ENCODE measurements at regions not wholly inside any gene's neighbourhood (a gene's known extent, or its start where the extent isn't known, plus 50 kb on each side); places are given as distances from the start of the nearest gene placed in this dataset.

DNA sequence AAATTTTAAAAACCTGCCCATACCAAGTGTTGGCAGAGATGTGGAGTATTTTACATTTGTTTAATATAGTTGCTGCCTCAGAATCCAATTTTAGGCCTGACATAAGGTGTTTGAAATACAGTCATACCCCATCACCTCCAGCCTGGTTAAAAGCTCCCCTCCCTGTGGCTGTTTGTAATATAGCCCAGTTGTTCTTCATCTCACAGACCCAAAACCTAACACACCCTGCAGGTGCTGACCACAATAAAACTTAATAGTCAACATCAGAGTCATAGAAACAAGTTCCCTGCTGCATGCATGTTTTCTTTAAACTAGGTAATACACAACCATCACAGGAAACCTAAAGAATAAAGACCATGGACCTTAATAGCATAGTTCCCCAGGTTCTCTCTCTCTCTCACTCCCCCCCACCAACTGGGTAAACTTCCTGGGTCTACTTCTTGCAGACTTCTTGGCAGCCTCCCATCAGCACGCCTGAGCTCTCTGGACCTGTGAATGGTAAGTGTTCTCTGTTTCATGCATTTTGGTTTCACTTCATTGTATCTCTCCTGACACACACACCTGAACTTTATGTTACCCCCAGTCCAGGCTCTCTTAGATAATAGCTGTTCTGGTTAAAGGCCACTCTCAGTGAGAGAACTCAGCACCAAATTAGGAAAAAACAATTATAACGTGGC, 1369.9 kb downstream of the EFNB2 start:
- Histone ChIP-seq H3K27ac (no peak overlapping the region), H3K36me3 (ENCODE audit: insufficient read depth) (no peaks in the 10 kb centered on the region), H4K20me1 (ENCODE audit: insufficient read depth) (no peaks in the 10 kb centered on the region), H3K4me3 (IDR thresholded peaks at IDR 0.05; ENCODE audit: insufficient read depth, low read depth, low read length) (no peak overlapping the region), H3K27me3 (ENCODE audit: insufficient read depth, low read depth) (no peaks in the 10 kb centered on the region), H3K9ac (no peak overlapping the region), H3K4me1 (ENCODE audit: low read depth, poor library complexity, severe bottlenecking) (peaks cover 4% of the 10 kb centered on the region), H2AFZ (ENCODE audit: low read depth) (no peak overlapping the region), H3K79me2 (ENCODE audit: insufficient read depth, low read depth) (no peaks in the 10 kb centered on the region), H3K4me2 (no peak overlapping the region)
- TF ChIP-seq, protein P1, sequence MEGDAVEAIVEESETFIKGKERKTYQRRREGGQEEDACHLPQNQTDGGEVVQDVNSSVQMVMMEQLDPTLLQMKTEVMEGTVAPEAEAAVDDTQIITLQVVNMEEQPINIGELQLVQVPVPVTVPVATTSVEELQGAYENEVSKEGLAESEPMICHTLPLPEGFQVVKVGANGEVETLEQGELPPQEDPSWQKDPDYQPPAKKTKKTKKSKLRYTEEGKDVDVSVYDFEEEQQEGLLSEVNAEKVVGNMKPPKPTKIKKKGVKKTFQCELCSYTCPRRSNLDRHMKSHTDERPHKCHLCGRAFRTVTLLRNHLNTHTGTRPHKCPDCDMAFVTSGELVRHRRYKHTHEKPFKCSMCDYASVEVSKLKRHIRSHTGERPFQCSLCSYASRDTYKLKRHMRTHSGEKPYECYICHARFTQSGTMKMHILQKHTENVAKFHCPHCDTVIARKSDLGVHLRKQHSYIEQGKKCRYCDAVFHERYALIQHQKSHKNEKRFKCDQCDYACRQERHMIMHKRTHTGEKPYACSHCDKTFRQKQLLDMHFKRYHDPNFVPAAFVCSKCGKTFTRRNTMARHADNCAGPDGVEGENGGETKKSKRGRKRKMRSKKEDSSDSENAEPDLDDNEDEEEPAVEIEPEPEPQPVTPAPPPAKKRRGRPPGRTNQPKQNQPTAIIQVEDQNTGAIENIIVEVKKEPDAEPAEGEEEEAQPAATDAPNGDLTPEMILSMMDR (conservative IDR thresholded peaks at IDR 0.05; ENCODE audit: low read depth, low read length), result no peak

GRCh38 chr13:105159841-105160240, 1375.6 kb downstream of the EFNB2 start:
- Histone ChIP-seq H3K9ac (no peak overlapping the region), H3K36me3 (ENCODE audit: insufficient read depth) (no peaks in the 10 kb centered on the region), H3K4me1 (ENCODE audit: low read depth, poor library complexity, severe bottlenecking) (no peaks in the 10 kb centered on the region), H3K4me2 (no peak overlapping the region), H3K27me3 (ENCODE audit: insufficient read depth, low read depth) (no peaks in the 10 kb centered on the region), H3K4me3 (IDR thresholded peaks at IDR 0.05; ENCODE audit: insufficient read depth, low read depth, low read length) (no peak overlapping the region), H4K20me1 (ENCODE audit: insufficient read depth) (no peaks in the 10 kb centered on the region), H3K79me2 (ENCODE audit: insufficient read depth, low read depth) (no peaks in the 10 kb centered on the region), H3K27ac (no peak overlapping the region), H2AFZ (ENCODE audit: low read depth) (no peak overlapping the region)
- TF ChIP-seq, protein P1 (conservative IDR thresholded peaks at IDR 0.05; ENCODE audit: low read depth, low read length), result no peak

DNA sequence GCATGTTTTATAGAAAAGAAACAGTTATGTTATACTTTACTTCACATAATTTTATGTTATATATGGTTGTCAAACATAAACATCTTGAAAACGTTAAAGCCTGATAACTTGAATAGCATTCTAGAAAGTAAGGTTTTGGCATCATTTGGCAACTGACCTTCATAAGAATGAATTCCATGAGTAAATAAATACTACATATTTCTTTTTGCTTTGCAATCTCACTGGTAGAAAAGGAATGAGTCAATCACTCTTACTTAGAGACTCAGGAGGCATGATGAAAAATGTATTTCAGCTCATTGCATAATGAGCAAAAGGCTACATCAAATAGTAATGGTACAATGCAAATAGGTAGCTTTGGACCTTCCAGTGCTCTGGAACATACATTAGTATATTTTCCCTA, 1381.9 kb downstream of the EFNB2 start:
- no peaks in the 10 kb centered on the region for H4K20me1 ChIP-seq (ENCODE audit: insufficient read depth)
- H2AFZ ChIP-seq (ENCODE audit: low read depth), result no peak overlapping the region
- H3K9ac ChIP-seq, result no peak overlapping the region
- H3K4me1 ChIP-seq (ENCODE audit: low read depth, poor library complexity, severe bottlenecking), result no peaks in the 10 kb centered on the region
- TF ChIP-seq, protein P1 (conservative IDR thresholded peaks at IDR 0.05; ENCODE audit: low read depth, low read length), result no peak
- no peaks in the 10 kb centered on the region for H3K27me3 ChIP-seq (ENCODE audit: insufficient read depth, low read depth)
- no peak overlapping the region for H3K4me2 ChIP-seq
- no peak overlapping the region for H3K27ac ChIP-seq
- H3K36me3 ChIP-seq (ENCODE audit: insufficient read depth), result no peaks in the 10 kb centered on the region
- H3K79me2 ChIP-seq (ENCODE audit: insufficient read depth, low read depth), result no peaks in the 10 kb centered on the region
- no peak overlapping the region for H3K4me3 ChIP-seq (IDR thresholded peaks at IDR 0.05; ENCODE audit: insufficient read depth, low read depth, low read length)

DNA sequence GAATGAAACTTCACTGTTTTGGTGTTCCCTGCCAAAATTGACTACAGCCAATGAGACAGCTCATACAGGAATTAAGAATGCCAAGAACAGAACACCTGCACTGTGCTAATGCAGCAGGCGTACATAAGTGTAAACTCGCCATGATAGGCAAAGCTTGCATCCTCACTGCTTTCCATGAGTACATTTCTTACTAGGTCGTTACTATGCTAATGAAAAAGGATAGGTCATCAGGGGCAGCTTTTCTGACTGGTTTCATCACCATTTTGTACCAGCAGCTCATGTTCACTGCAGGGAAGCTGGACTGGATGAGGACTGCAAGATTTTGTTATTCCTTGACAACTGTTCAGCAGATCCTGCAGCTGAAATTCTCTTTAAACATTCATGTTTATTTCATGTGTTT, 1383.8 kb downstream of the EFNB2 start:
- Histone ChIP-seq H3K79me2 (ENCODE audit: insufficient read depth, low read depth) (no peaks in the 10 kb centered on the region), H3K9ac (no peak overlapping the region), H3K27ac (no peak overlapping the region), H2AFZ (ENCODE audit: low read depth) (no peak overlapping the region), H3K36me3 (ENCODE audit: insufficient read depth) (no peaks in the 10 kb centered on the region), H3K4me1 (ENCODE audit: low read depth, poor library complexity, severe bottlenecking) (no peaks in the 10 kb centered on the region), H3K4me2 (no peak overlapping the region), H3K4me3 (IDR thresholded peaks at IDR 0.05; ENCODE audit: insufficient read depth, low read depth, low read length) (no peak overlapping the region), H3K27me3 (ENCODE audit: insufficient read depth, low read depth) (no peaks in the 10 kb centered on the region), H4K20me1 (ENCODE audit: insufficient read depth) (no peaks in the 10 kb centered on the region)
- TF ChIP-seq, protein P1 (conservative IDR thresholded peaks at IDR 0.05; ENCODE audit: low read depth, low read length), result no peak

Measured in KMS-11 (cell line).